Left lung (tissue), 4 donors: ENCODE measurements at regions not wholly inside any gene's neighbourhood (a gene's known extent, or its start where the extent isn't known, plus 50 kb on each side); places are given as distances from the start of the nearest gene placed in this dataset.

Experiments
- ATAC-seq: fragments of 200-7000 bp; cut with Tn5 transposase; one replicate; pipeline ENCODE4 v1.9.1; 2020; ENCODE audit warnings: moderate library complexity
- DNase-seq, 4 donors: peaks; one replicate each; pipeline ENCODE4 v3.0.0-alpha.2; 2013 to 2020
- H3K27ac ChIP-seq, 2 donors: fragments of 200-600 bp; sonication (generic) in 1 of 2; one replicate each; pipeline versions ENCODE4 v1.5.0 to v1.8.0; 2020 to 2021
- H3K27me3 ChIP-seq, 2 donors: fragments of 200-600 bp; sonication (generic) in 1 of 2; one replicate each; pipeline versions ENCODE4 v1.5.0 to v1.8.0; 2020 to 2021
- H3K36me3 ChIP-seq, 2 donors: fragments of 200-600 bp; sonication (generic) in 1 of 2; one replicate each; pipeline versions ENCODE4 v1.5.0 to v1.8.0; 2020 to 2021
- H3K4me1 ChIP-seq, 2 donors: fragments of 200-600 bp; one replicate each; pipeline ENCODE4 v1.8.0; 2021
- H3K4me3 ChIP-seq, 2 donors: fragments of 200-600 bp; sonication (generic) in 1 of 2; one replicate each; pipeline versions ENCODE4 v1.5.0 to v1.8.0; 2020 to 2021; ENCODE audit warnings: mild to moderate bottlenecking in 1 of 2
- H3K9me3 ChIP-seq, 2 donors: fragments of 200-600 bp; sonication (generic) in 1 of 2; one replicate each; pipeline versions ENCODE4 v1.5.0 to v1.8.0; 2020 to 2021
- CTCF ChIP-seq, 2 donors: fragments of 200-600 bp; sonication (generic) in 1 of 2; IDR thresholded peaks; one replicate each; pipeline versions ENCODE4 v1.5.0 to v1.8.0; 2021; ENCODE audit warnings: antibody characterized with exemption in 2 of 2
- intact Hi-C, 2 donors: fragments of 100-400 bp; cut with DNase I; formaldehyde crosslinking; loops; one replicate each; pipeline versions ENCODE4 v1.11.2 to v1.14.2; 2022
- donor health status: DM: no; HTN: yes; CAD: no.
- donor health status: DM: no; HTN: no; CAD: no.

- Histone ChIP-seq H3K27me3 (peaks cover 0 to 6% of the 10 kb centered on the region in 2 donors), H3K36me3 (no peaks in the 10 kb centered on the region), H3K4me3 (no peak overlapping the region), H3K9me3 (peaks cover 0 to 3% of the 10 kb centered on the region in 2 donors), H3K27ac (no peak overlapping the region), H3K4me1 (peaks cover 0 to 8% of the 10 kb centered on the region in 2 donors)
- intact Hi-C loops = loop anchor here in 1 of 2 donors (10.0 kb wide), 1 partner anchor 186 kb away; no protein-coding TSS in a partner anchor
- DNase-seq (no peak), ATAC-seq (no peak)
- TF ChIP-seq CTCF (IDR thresholded peaks at IDR 0.05) = no peak
Measured at GRCh38 chr1:204760757-204761156, 75.2 kb upstream of the LRRN2 start.

- H3K4me3 ChIP-seq = no peak overlapping the region
- peak; percentile 70 to 76 for TF ChIP-seq CTCF (IDR thresholded peaks at IDR 0.05)
- H3K27ac ChIP-seq = no peak overlapping the region
- peaks cover 6 to 35% of the 10 kb centered on the region in 2 donors for H3K27me3 ChIP-seq
- H3K4me1 ChIP-seq = peaks cover 0 to 8% of the 10 kb centered on the region in 2 donors
- ATAC-seq (peak; percentile 99), DNase-seq (peak; percentile 17 to 89 (median 60))
- peaks cover 0 to 3% of the 10 kb centered on the region in 2 donors for H3K9me3 ChIP-seq
- intact Hi-C loops = loop anchor here in 1 of 2 donors (10.0 kb wide), 1 partner anchor 189 kb away; no protein-coding TSS in a partner anchor
- no peaks in the 10 kb centered on the region for H3K36me3 ChIP-seq
Measured at GRCh38 chr1:204763773-204764427, 78.4 kb upstream of the LRRN2 start.

- H3K4me1 ChIP-seq = no peaks in the 10 kb centered on the region
- no peak for TF ChIP-seq CTCF (IDR thresholded peaks at IDR 0.05)
- no peak overlapping the region for H3K4me3 ChIP-seq
- no peaks in the 10 kb centered on the region for H3K36me3 ChIP-seq
- H3K27me3 ChIP-seq = peaks cover 6 to 70% of the 10 kb centered on the region in 2 donors
- intact Hi-C loops = loop anchor here in 1 of 2 donors (10.0 kb wide), 1 partner anchor 195 kb away; no protein-coding TSS in a partner anchor
- DNase-seq (no peak), ATAC-seq (no peak)
- no peak overlapping the region for H3K27ac ChIP-seq
- no peaks in the 10 kb centered on the region for H3K9me3 ChIP-seq
Measured at GRCh38 chr1:204769997-204770396, 84.5 kb upstream of the LRRN2 start.

GRCh38 chr1:204771358-204771757, 85.8 kb upstream of the LRRN2 start:
- no peak for DNase-seq
- ATAC-seq = no peak
- intact Hi-C loops = no loop called here

More at GRCh38 chr1:204771358-204771757, 85.8 kb upstream of the LRRN2 start:
- Histone ChIP-seq H3K4me1 (no peaks in the 10 kb centered on the region), H3K4me3 (no peak overlapping the region), H3K27me3 (peaks cover 6 to 59% of the 10 kb centered on the region in 2 donors), H3K36me3 (no peaks in the 10 kb centered on the region), H3K9me3 (no peaks in the 10 kb centered on the region), H3K27ac (no peak overlapping the region)
- TF ChIP-seq CTCF (IDR thresholded peaks at IDR 0.05) = no peak
